Panc1 (cell line): ENCODE measurements at regions not wholly inside any gene's neighbourhood (a gene's known extent, or its start where the extent isn't known, plus 50 kb on each side); places are given as distances from the start of the nearest gene placed in this dataset.

Experiments
- POLR2AphosphoS5 ChIP-seq: IDR thresholded peaks from 2 replicates; pipeline ENCODE4 v1.6.1; 2012; ENCODE audit warnings: mild to moderate bottlenecking, low read depth, low read length, moderate library complexity
- SIN3A ChIP-seq: IDR thresholded peaks from 2 replicates; pipeline ENCODE4 v1.6.1; 2012; ENCODE audit warnings: low read depth, mild to moderate bottlenecking, low read length, moderate library complexity, borderline replicate concordance; ENCODE audit not compliant: insufficient read depth
- TF ChIP-seq, protein P1 (sequence below): fragments of 450-650 bp; IDR thresholded peaks from 2 replicates; pipeline ENCODE4 v1.5.1; 2017; ENCODE audit warnings: mild to moderate bottlenecking

GRCh38 chr7:10571759-10572158, 401.9 kb upstream of the PHF14 start:
- TF ChIP-seq POLR2AphosphoS5 = no peak
- TF ChIP-seq, protein P1, sequence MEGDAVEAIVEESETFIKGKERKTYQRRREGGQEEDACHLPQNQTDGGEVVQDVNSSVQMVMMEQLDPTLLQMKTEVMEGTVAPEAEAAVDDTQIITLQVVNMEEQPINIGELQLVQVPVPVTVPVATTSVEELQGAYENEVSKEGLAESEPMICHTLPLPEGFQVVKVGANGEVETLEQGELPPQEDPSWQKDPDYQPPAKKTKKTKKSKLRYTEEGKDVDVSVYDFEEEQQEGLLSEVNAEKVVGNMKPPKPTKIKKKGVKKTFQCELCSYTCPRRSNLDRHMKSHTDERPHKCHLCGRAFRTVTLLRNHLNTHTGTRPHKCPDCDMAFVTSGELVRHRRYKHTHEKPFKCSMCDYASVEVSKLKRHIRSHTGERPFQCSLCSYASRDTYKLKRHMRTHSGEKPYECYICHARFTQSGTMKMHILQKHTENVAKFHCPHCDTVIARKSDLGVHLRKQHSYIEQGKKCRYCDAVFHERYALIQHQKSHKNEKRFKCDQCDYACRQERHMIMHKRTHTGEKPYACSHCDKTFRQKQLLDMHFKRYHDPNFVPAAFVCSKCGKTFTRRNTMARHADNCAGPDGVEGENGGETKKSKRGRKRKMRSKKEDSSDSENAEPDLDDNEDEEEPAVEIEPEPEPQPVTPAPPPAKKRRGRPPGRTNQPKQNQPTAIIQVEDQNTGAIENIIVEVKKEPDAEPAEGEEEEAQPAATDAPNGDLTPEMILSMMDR = no peak
- no peak for TF ChIP-seq SIN3A
